ENCODE measurements at regions not wholly inside any gene's neighbourhood (a gene's known extent, or its start where the extent isn't known, plus 50 kb on each side); places are given as distances from the start of the nearest gene placed in this dataset.

DNA sequence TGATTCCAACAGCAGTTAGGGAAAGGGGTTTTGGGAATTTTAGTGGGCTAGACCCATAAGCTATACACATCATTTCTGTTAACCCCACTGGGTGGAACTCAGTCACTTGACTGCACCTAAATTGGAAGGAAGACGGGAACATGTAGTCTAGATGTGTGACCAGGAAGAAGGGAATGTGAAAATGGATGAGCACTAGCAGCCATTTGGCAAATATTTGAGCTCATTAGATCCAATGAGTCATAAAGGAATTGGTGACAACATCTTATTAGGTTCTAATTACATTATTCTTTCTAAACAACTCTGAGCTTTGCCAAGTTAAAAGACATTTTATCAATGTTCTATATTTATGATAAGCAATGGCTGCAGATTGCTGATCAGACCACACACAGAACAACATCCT, 400.6 kb downstream of the IRS1 start:
- no peak for DNase-seq (ENCODE audit: low spot score)
- CTCF ChIA-PET, result no interaction called here
- no peaks in the 10 kb centered on the region for H3K4me1 ChIP-seq (ENCODE audit: insufficient read depth, low read length, poor library complexity, severe bottlenecking)
- no peak overlapping the region for H3K27ac ChIP-seq (ENCODE audit: low read depth, low read length, poor library complexity, severe bottlenecking)
- no peaks in the 10 kb centered on the region for H3K9me3 ChIP-seq (ENCODE audit: low read depth, low read length, poor library complexity, severe bottlenecking)
- H3K27me3 ChIP-seq (replicated peaks; ENCODE audit: insufficient read depth, low read depth, low read length, poor library complexity), result no peaks in the 10 kb centered on the region
- no peaks in the 10 kb centered on the region for H3K36me3 ChIP-seq (ENCODE audit: insufficient read depth, low read length, poor library complexity, severe bottlenecking)
- TF ChIP-seq CTCF (conservative IDR thresholded peaks at IDR 0.05; ENCODE audit: low read depth, low read length) (no peak), EZH2 (IDR thresholded peaks at IDR 0.05; ENCODE audit: borderline replicate concordance, low read depth, low read length, poor library complexity, severe bottlenecking) (no peak)
- intact Hi-C loops (cut with micrococcal nuclease; ENCODE audit: unreplicated experiment), result no loop called here
- no TSS peak for BruUV-seq (replicated peaks)
- H3K4me3 ChIP-seq (ENCODE audit: low read depth, low read length, poor library complexity, severe bottlenecking), result no peak overlapping the region
- POLR2A ChIA-PET (ENCODE audit: low non-redundant PET), result no interaction called here

- no peaks in the 10 kb centered on the region for H3K4me1 ChIP-seq (ENCODE audit: insufficient read depth, low read length, poor library complexity, severe bottlenecking)
- no peak overlapping the region for H3K27ac ChIP-seq (ENCODE audit: low read depth, low read length, poor library complexity, severe bottlenecking)
- H3K36me3 ChIP-seq (ENCODE audit: insufficient read depth, low read length, poor library complexity, severe bottlenecking), result no peaks in the 10 kb centered on the region
- no peak overlapping the region for H3K4me3 ChIP-seq (ENCODE audit: low read depth, low read length, poor library complexity, severe bottlenecking)
- no peak for TF ChIP-seq EZH2 (IDR thresholded peaks at IDR 0.05; ENCODE audit: borderline replicate concordance, low read depth, low read length, poor library complexity, severe bottlenecking)
- TF ChIP-seq CTCF (conservative IDR thresholded peaks at IDR 0.05; ENCODE audit: low read depth, low read length), result no peak
- POLR2A ChIA-PET (ENCODE audit: low non-redundant PET), result no interaction called here
- intact Hi-C loops (cut with micrococcal nuclease; ENCODE audit: unreplicated experiment), result no loop called here
- CTCF ChIA-PET, result no interaction called here
- no peak for DNase-seq (ENCODE audit: low spot score)
- BruUV-seq (replicated peaks), result no TSS peak
- H3K9me3 ChIP-seq (ENCODE audit: low read depth, low read length, poor library complexity, severe bottlenecking), result no peaks in the 10 kb centered on the region
- H3K27me3 ChIP-seq (replicated peaks; ENCODE audit: insufficient read depth, low read depth, low read length, poor library complexity), result no peaks in the 10 kb centered on the region
Observed at GRCh38 chr2:226398580-226398979, 401.0 kb downstream of the IRS1 start.

DNA sequence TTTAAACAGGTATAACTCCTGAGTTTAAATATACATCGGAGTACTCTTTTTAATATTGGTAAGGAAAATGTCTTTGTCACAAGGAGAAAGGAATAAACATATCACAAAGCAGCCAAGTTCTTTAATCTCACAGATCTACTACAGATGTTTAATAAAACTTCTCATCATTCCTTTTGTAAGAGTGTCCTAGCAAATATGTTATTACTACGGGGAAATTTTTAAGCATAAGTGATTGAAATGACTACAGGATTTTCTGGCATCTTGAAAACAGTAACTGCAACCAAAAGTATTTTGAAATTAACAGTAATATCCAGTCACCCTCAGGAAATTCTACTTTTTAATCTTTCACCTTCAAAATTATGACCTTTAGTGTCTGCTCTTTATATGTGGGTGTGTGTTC, 403.1 kb downstream of the IRS1 start:
- CTCF ChIA-PET, result no interaction called here
- no peaks in the 10 kb centered on the region for H3K27me3 ChIP-seq (replicated peaks; ENCODE audit: insufficient read depth, low read depth, low read length, poor library complexity)
- no peak overlapping the region for H3K4me3 ChIP-seq (ENCODE audit: low read depth, low read length, poor library complexity, severe bottlenecking)
- H3K4me1 ChIP-seq (ENCODE audit: insufficient read depth, low read length, poor library complexity, severe bottlenecking), result no peaks in the 10 kb centered on the region
- intact Hi-C loops (cut with micrococcal nuclease; ENCODE audit: unreplicated experiment), result no loop called here
- H3K9me3 ChIP-seq (ENCODE audit: low read depth, low read length, poor library complexity, severe bottlenecking), result no peaks in the 10 kb centered on the region
- TF ChIP-seq EZH2 (IDR thresholded peaks at IDR 0.05; ENCODE audit: borderline replicate concordance, low read depth, low read length, poor library complexity, severe bottlenecking) (no peak), CTCF (conservative IDR thresholded peaks at IDR 0.05; ENCODE audit: low read depth, low read length) (no peak)
- no peak for DNase-seq (ENCODE audit: low spot score)
- H3K36me3 ChIP-seq (ENCODE audit: insufficient read depth, low read length, poor library complexity, severe bottlenecking), result no peaks in the 10 kb centered on the region
- POLR2A ChIA-PET (ENCODE audit: low non-redundant PET), result no interaction called here
- no TSS peak for BruUV-seq (replicated peaks)
- no peak overlapping the region for H3K27ac ChIP-seq (ENCODE audit: low read depth, low read length, poor library complexity, severe bottlenecking)

Measured in A673 (cell line).